SH-SY5Y (cell line): ENCODE measurements at regions not wholly inside any gene's neighbourhood (a gene's known extent, or its start where the extent isn't known, plus 50 kb on each side); places are given as distances from the start of the nearest gene placed in this dataset.
A peak's percentile ranks its signal among the peaks of the same experiment; 100 is the strongest.

ENCODE experiments used
- GATA2 ChIP-seq: IDR thresholded peaks from 2 replicates; pipeline ENCODE4 v1.6.1; 2011; ENCODE audit warnings: mild to moderate bottlenecking, low read depth, low read length
- GATA3 ChIP-seq: IDR thresholded peaks from 2 replicates; pipeline ENCODE4 v1.6.1; 2011; ENCODE audit warnings: low read depth, mild to moderate bottlenecking, low read length, moderate library complexity

- TF ChIP-seq GATA3 (no peak), GATA2 (no peak)
Observed at GRCh38 chr6:133115946-133116345, 125.2 kb upstream of the EYA4 start.

GRCh38 chr6:133128191-133128590 lies 113.0 kb upstream of the EYA4 start:
- TF ChIP-seq GATA3 (no peak), GATA2 (no peak)

- TF ChIP-seq GATA3 (no peak), GATA2 (no peak)
Observed at GRCh38 chr6:133129556-133129955, 111.6 kb upstream of the EYA4 start.

- TF ChIP-seq GATA2 (no peak), GATA3 (no peak)
Observed at GRCh38 chr6:133130863-133131262, 110.3 kb upstream of the EYA4 start.

GRCh38 chr6:133131621-133132465 lies 109.3 kb upstream of the EYA4 start:
- TF ChIP-seq GATA2, result peak; percentile 81
- TF ChIP-seq GATA3, result peak; percentile 89

- TF ChIP-seq GATA2 (no peak), GATA3 (no peak; the same call in 1 of the 2 replicates)
Observed at GRCh38 chr6:133132466-133132971, 108.6 kb upstream of the EYA4 start.

GRCh38 chr6:133136177-133136880 lies 104.8 kb upstream of the EYA4 start:
- TF ChIP-seq GATA2 (no peak), GATA3 (no peak)

- TF ChIP-seq GATA2 (no peak), GATA3 (no peak)
Observed at GRCh38 chr6:133156689-133157088, 84.5 kb upstream of the EYA4 start.

GRCh38 chr6:133157995-133158394 lies 83.2 kb upstream of the EYA4 start:
- TF ChIP-seq GATA3, result no peak
- no peak for TF ChIP-seq GATA2

- TF ChIP-seq GATA3 (no peak), GATA2 (no peak)
Observed at GRCh38 chr6:133159255-133159795, 81.8 kb upstream of the EYA4 start.

- TF ChIP-seq GATA3, result no peak
- no peak for TF ChIP-seq GATA2
Observed at GRCh38 chr6:133160536-133160935, 80.6 kb upstream of the EYA4 start.

- TF ChIP-seq GATA2 (no peak), GATA3 (no peak)
Observed at GRCh38 chr6:133165235-133165634, 75.9 kb upstream of the EYA4 start.

GRCh38 chr6:133166766-133167165 lies 74.4 kb upstream of the EYA4 start:
- TF ChIP-seq GATA3 (no peak), GATA2 (no peak)

GRCh38 chr6:133169901-133170300 lies 71.3 kb upstream of the EYA4 start:
- no peak for TF ChIP-seq GATA2
- TF ChIP-seq GATA3, result no peak
